ENCODE measurements at regions not wholly inside any gene's neighbourhood (a gene's known extent, or its start where the extent isn't known, plus 50 kb on each side); places are given as distances from the start of the nearest gene placed in this dataset.
"Not testable (repeated sequence)": the region's sequence is repeated elsewhere in the genome, so short reads cannot be mapped to it uniquely, and the experiment has no call there.

GRCh38 chr5:25562656-25563055 is 917.9 kb upstream of the CDH10 start:
- Mint-ChIP-seq H3K4me3 (no peak overlapping the region), H3K27ac (no peak overlapping the region), H3K9me3 (peaks cover 9% of the 10 kb centered on the region), H3K27me3 (ENCODE audit: insufficient read depth) (no peaks in the 10 kb centered on the region), H3K4me1 (ENCODE audit: low read depth) (no peaks in the 10 kb centered on the region), H3K36me3 (ENCODE audit: low read depth) (no peaks in the 10 kb centered on the region)
- intact Hi-C loops (cut with micrococcal nuclease) = no loop called here
- no peak for DNase-seq (ENCODE audit: low spot score)

- Mint-ChIP-seq H3K4me3 (no peak overlapping the region), H3K27ac (no peak overlapping the region), H3K9me3 (no peaks in the 10 kb centered on the region), H3K4me1 (ENCODE audit: low read depth) (no peaks in the 10 kb centered on the region), H3K36me3 (ENCODE audit: low read depth) (no peaks in the 10 kb centered on the region), H3K27me3 (ENCODE audit: insufficient read depth) (no peaks in the 10 kb centered on the region)
- intact Hi-C loops (cut with micrococcal nuclease) = no loop called here
- no peak for DNase-seq (ENCODE audit: low spot score)
These were observed 909.3 kb upstream of the CDH10 start for GRCh38 chr5:25554077-25554476.

GRCh38 chr5:25552871-25553481 is 908.2 kb upstream of the CDH10 start:
- Mint-ChIP-seq H3K9me3 (no peaks in the 10 kb centered on the region), H3K27me3 (ENCODE audit: insufficient read depth) (no peaks in the 10 kb centered on the region), H3K27ac (no peak overlapping the region), H3K36me3 (ENCODE audit: low read depth) (no peaks in the 10 kb centered on the region), H3K4me1 (ENCODE audit: low read depth) (no peaks in the 10 kb centered on the region), H3K4me3 (no peak overlapping the region)
- intact Hi-C loops (cut with micrococcal nuclease) = no loop called here
- DNase-seq (ENCODE audit: low spot score) = no peak

GRCh38 chr5:25550793-25551192 is 906.0 kb upstream of the CDH10 start:
- H3K9me3 Mint-ChIP-seq = no peaks in the 10 kb centered on the region
- H3K27me3 Mint-ChIP-seq (ENCODE audit: insufficient read depth) = no peaks in the 10 kb centered on the region

GRCh38 chr5:25544652-25545249 is 900.0 kb upstream of the CDH10 start:
- Mint-ChIP-seq H3K9me3 (no peaks in the 10 kb centered on the region), H3K4me3 (no peak overlapping the region), H3K27ac (no peak overlapping the region), H3K4me1 (ENCODE audit: low read depth) (no peaks in the 10 kb centered on the region), H3K36me3 (ENCODE audit: low read depth) (no peaks in the 10 kb centered on the region), H3K27me3 (ENCODE audit: insufficient read depth) (no peaks in the 10 kb centered on the region)
- intact Hi-C loops (cut with micrococcal nuclease) = no loop called here
- no peak for DNase-seq (ENCODE audit: low spot score)

More at GRCh38 chr5:25550793-25551192, 906.0 kb upstream of the CDH10 start:
- intact Hi-C loops (cut with micrococcal nuclease) = no loop called here
- no peaks in the 10 kb centered on the region for H3K4me1 Mint-ChIP-seq (ENCODE audit: low read depth)
- no peaks in the 10 kb centered on the region for H3K36me3 Mint-ChIP-seq (ENCODE audit: low read depth)
- no peak for DNase-seq (ENCODE audit: low spot score)
- no peak overlapping the region for H3K27ac Mint-ChIP-seq
- H3K4me3 Mint-ChIP-seq = no peak overlapping the region

- Mint-ChIP-seq H3K27ac (no peak overlapping the region), H3K9me3 (no peaks in the 10 kb centered on the region), H3K4me1 (ENCODE audit: low read depth) (no peaks in the 10 kb centered on the region), H3K4me3 (no peak overlapping the region), H3K27me3 (ENCODE audit: insufficient read depth) (no peaks in the 10 kb centered on the region), H3K36me3 (ENCODE audit: low read depth) (no peaks in the 10 kb centered on the region)
- DNase-seq (ENCODE audit: low spot score) = no peak
- intact Hi-C loops (cut with micrococcal nuclease) = no loop called here
These were observed 895.9 kb upstream of the CDH10 start for GRCh38 chr5:25540628-25541027.

- Mint-ChIP-seq H3K4me3 (no peak overlapping the region), H3K27me3 (ENCODE audit: insufficient read depth) (no peaks in the 10 kb centered on the region), H3K4me1 (ENCODE audit: low read depth) (no peaks in the 10 kb centered on the region), H3K27ac (no peak overlapping the region), H3K9me3 (no peaks in the 10 kb centered on the region), H3K36me3 (ENCODE audit: low read depth) (no peaks in the 10 kb centered on the region)
- no peak for DNase-seq (ENCODE audit: low spot score)
- intact Hi-C loops (cut with micrococcal nuclease) = no loop called here
These were observed 894.8 kb upstream of the CDH10 start for GRCh38 chr5:25539536-25539935.

- DNase-seq (ENCODE audit: low spot score); intact Hi-C loops (cut with micrococcal nuclease); H3K27me3 Mint-ChIP-seq (ENCODE audit: insufficient read depth); H3K36me3 Mint-ChIP-seq (ENCODE audit: low read depth); H3K9me3 Mint-ChIP-seq; H3K27ac Mint-ChIP-seq; H3K4me3 Mint-ChIP-seq; H3K4me1 Mint-ChIP-seq (ENCODE audit: low read depth): not testable (repeated sequence)
These were observed 891.7 kb upstream of the CDH10 start for GRCh38 chr5:25536461-25536860.

GRCh38 chr5:25516141-25516540 is 871.4 kb upstream of the CDH10 start:
- H3K27ac Mint-ChIP-seq = no peak overlapping the region
- no peaks in the 10 kb centered on the region for H3K36me3 Mint-ChIP-seq (ENCODE audit: low read depth)
- no peaks in the 10 kb centered on the region for H3K4me1 Mint-ChIP-seq (ENCODE audit: low read depth)
- no peak overlapping the region for H3K4me3 Mint-ChIP-seq
- peaks cover 26% of the 10 kb centered on the region for H3K9me3 Mint-ChIP-seq
- H3K27me3 Mint-ChIP-seq (ENCODE audit: insufficient read depth) = no peaks in the 10 kb centered on the region
- intact Hi-C loops (cut with micrococcal nuclease) = no loop called here
- DNase-seq (ENCODE audit: low spot score) = no peak

- no peak overlapping the region for H3K27ac Mint-ChIP-seq
- no peak for DNase-seq (ENCODE audit: low spot score)
- H3K9me3 Mint-ChIP-seq = peaks cover 22% of the 10 kb centered on the region
- intact Hi-C loops (cut with micrococcal nuclease) = no loop called here
- no peaks in the 10 kb centered on the region for H3K36me3 Mint-ChIP-seq (ENCODE audit: low read depth)
- H3K4me3 Mint-ChIP-seq = no peak overlapping the region
- H3K4me1 Mint-ChIP-seq (ENCODE audit: low read depth) = no peaks in the 10 kb centered on the region
- no peaks in the 10 kb centered on the region for H3K27me3 Mint-ChIP-seq (ENCODE audit: insufficient read depth)
These were observed 870.7 kb upstream of the CDH10 start for GRCh38 chr5:25515525-25515924.

- H3K4me3 Mint-ChIP-seq; H3K27me3 Mint-ChIP-seq (ENCODE audit: insufficient read depth); intact Hi-C loops (cut with micrococcal nuclease); DNase-seq (ENCODE audit: low spot score); H3K9me3 Mint-ChIP-seq; H3K36me3 Mint-ChIP-seq (ENCODE audit: low read depth); H3K4me1 Mint-ChIP-seq (ENCODE audit: low read depth); H3K27ac Mint-ChIP-seq: not testable (repeated sequence)
These were observed 865.9 kb upstream of the CDH10 start for GRCh38 chr5:25510692-25511091.

GRCh38 chr5:25508011-25508410 is 863.2 kb upstream of the CDH10 start:
- H3K4me1 Mint-ChIP-seq (ENCODE audit: low read depth); intact Hi-C loops (cut with micrococcal nuclease); H3K36me3 Mint-ChIP-seq (ENCODE audit: low read depth); H3K27ac Mint-ChIP-seq; H3K4me3 Mint-ChIP-seq; DNase-seq (ENCODE audit: low spot score); H3K9me3 Mint-ChIP-seq; H3K27me3 Mint-ChIP-seq (ENCODE audit: insufficient read depth): not testable (repeated sequence)

GRCh38 chr5:25500635-25501034 is 855.9 kb upstream of the CDH10 start:
- DNase-seq (ENCODE audit: low spot score) = no peak
- Mint-ChIP-seq H3K4me3 (no peak overlapping the region), H3K27ac (no peak overlapping the region), H3K9me3 (peaks cover 18% of the 10 kb centered on the region), H3K4me1 (ENCODE audit: low read depth) (no peaks in the 10 kb centered on the region), H3K36me3 (ENCODE audit: low read depth) (no peaks in the 10 kb centered on the region), H3K27me3 (ENCODE audit: insufficient read depth) (no peaks in the 10 kb centered on the region)
- intact Hi-C loops (cut with micrococcal nuclease) = no loop called here

All from activated T-helper 1 cell treated with anti-CD3 and anti-CD28 coated beads, Interleukin-12 subunit alpha, Interleukin-12 subunit beta, Interleukin-2, Interleukin-4 antibody, amounts not matched to agents 30 ng/mL and 10 ng/mL and 1 ng/mL, durations not matched to agents 14 hours and 24 hours and 36 hours (primary cell).